GM12874 (cell line): ENCODE measurements at regions not wholly inside any gene's neighbourhood (a gene's known extent, or its start where the extent isn't known, plus 50 kb on each side); places are given as distances from the start of the nearest gene placed in this dataset.

ENCODE experiments used
- CTCF ChIP-seq: IDR thresholded peaks from 2 replicates; pipeline ENCODE4 v1.5.1; 2011; ENCODE audit warnings: low read depth, mild to moderate bottlenecking, control low read depth, low read length, moderate library complexity; ENCODE audit not compliant: insufficient read depth

- no peak for TF ChIP-seq CTCF
Measured at GRCh38 chr7:153404781-153405279, 645.3 kb downstream of the ACTR3B start.

- TF ChIP-seq CTCF = no peak
Measured at GRCh38 chr7:153405704-153406485, 646.3 kb upstream of the DPP6 start.

GRCh38 chr7:153406486-153406872 lies 645.7 kb upstream of the DPP6 start:
- no peak for TF ChIP-seq CTCF

- TF ChIP-seq CTCF = no peak
Measured at GRCh38 chr7:153407291-153408046, 644.7 kb upstream of the DPP6 start.

- no peak for TF ChIP-seq CTCF
Measured at GRCh38 chr7:153408360-153409335, 643.5 kb upstream of the DPP6 start.

- TF ChIP-seq CTCF = no peak
Measured at GRCh38 chr7:153413199-153413539, 639.0 kb upstream of the DPP6 start.
